HEK293 (cell line): ENCODE measurements at regions not wholly inside any gene's neighbourhood (a gene's known extent, or its start where the extent isn't known, plus 50 kb on each side); places are given as distances from the start of the nearest gene placed in this dataset.
A peak's percentile ranks its signal among the peaks of the same experiment; 100 is the strongest.

Experiments
- CTCF ChIA-PET: fragments of 350-600 bp; formaldehyde crosslinking; extraction: SDS; loops from one replicate; lab custom pipeline; 2021; ENCODE audit warnings: antibody characterized with exemption; lab: Yijun Ruan, JAX
- POLR2A ChIA-PET: fragments of 300-600 bp; formaldehyde crosslinking; extraction: SDS; loops from one replicate; lab custom pipeline; 2020; ENCODE audit warnings: antibody characterized with exemption, inconsistent platforms; lab: Yijun Ruan, JAX
- H3K27ac ChIP-seq: fragments of 200-500 bp; sonication (Bioruptor generic); 2 replicates; pipeline ENCODE4 v1.5.1; 2014; ENCODE audit warnings: low read depth, low read length, control low read depth, inconsistent platforms; ENCODE audit errors: extremely low read depth
- H3K36me3 ChIP-seq, 2 experiments: fragments of 200-500 bp in 1 of 2; sonication (Bioruptor generic) in 1 of 2; 1 replicate in 1 of 2; 2 replicates in 1 of 2; pipeline ENCODE4 v1.5.1; 2014 to 2017; ENCODE audit warnings: inconsistent platforms in 2 of 2, low read length in 2 of 2; ENCODE audit not compliant: control insufficient read depth in 2 of 2, insufficient read depth in 1 of 2
- H3K4me1 ChIP-seq: fragments of 200-500 bp; sonication (Bioruptor generic); 2 replicates; pipeline ENCODE4 v1.5.1; 2014; ENCODE audit warnings: mild to moderate bottlenecking, low read length, inconsistent platforms; ENCODE audit not compliant: control insufficient read depth, insufficient read depth
- H3K4me3 ChIP-seq: 2 replicates; pipeline ENCODE4 v1.5.1; 2011; ENCODE audit warnings: low read depth, mild to moderate bottlenecking, control low read depth, low read length, moderate library complexity
- H3K9me3 ChIP-seq: fragments of 200-500 bp; sonication (Bioruptor generic); 2 replicates; pipeline ENCODE4 v1.5.1; 2014; ENCODE audit warnings: low read depth, low read length, inconsistent platforms; ENCODE audit not compliant: control insufficient read depth, insufficient read depth
- GFI1B ChIP-seq: fragments of 450-650 bp; formaldehyde crosslinking; IDR thresholded peaks from 2 replicates; pipeline ENCODE4 v1.5.1; 2016; ENCODE audit warnings: missing biosample characterization, missing genetic modification characterization
- KLF9 ChIP-seq: fragments of 450-650 bp; formaldehyde crosslinking; IDR thresholded peaks from 2 replicates; pipeline ENCODE4 v1.5.1; 2016; ENCODE audit warnings: missing biosample characterization, missing genetic modification characterization, low read depth
- OSR2 ChIP-seq: fragments of 450-650 bp; formaldehyde crosslinking; IDR thresholded peaks from 2 replicates; pipeline ENCODE4 v1.5.1; 2016; ENCODE audit warnings: missing biosample characterization, missing genetic modification characterization
- SETDB1 ChIP-seq: IDR thresholded peaks from one replicate; pipeline ENCODE4 v1.6.1; 2017; ENCODE audit warnings: mild to moderate bottlenecking, low read length, moderate library complexity, mixed read lengths; ENCODE audit not compliant: insufficient read length
- ZFP37 ChIP-seq: fragments of 450-650 bp; formaldehyde crosslinking; IDR thresholded peaks from 2 replicates; pipeline ENCODE4 v1.5.1; 2016; ENCODE audit warnings: missing biosample characterization, missing genetic modification characterization
- ZNF501 ChIP-seq: fragments of 450-650 bp; formaldehyde crosslinking; IDR thresholded peaks from 2 replicates; pipeline ENCODE4 v1.5.1; 2016; ENCODE audit warnings: missing biosample characterization, missing genetic modification characterization
- ZNF555 ChIP-seq: fragments of 450-650 bp; formaldehyde crosslinking; conservative IDR thresholded peaks from 2 replicates; pipeline ENCODE4 v1.5.1; 2017; ENCODE audit warnings: missing biosample characterization, mild to moderate bottlenecking, missing genetic modification characterization, inconsistent platforms
- ZNF561 ChIP-seq: fragments of 450-650 bp; IDR thresholded peaks from 2 replicates; pipeline ENCODE4 v1.5.1; 2018; ENCODE audit warnings: missing biosample characterization, missing genetic modification characterization, borderline replicate concordance
- ZNF624 ChIP-seq: fragments of 450-650 bp; formaldehyde crosslinking; IDR thresholded peaks from 2 replicates; pipeline ENCODE4 v1.5.1; 2017; ENCODE audit warnings: missing biosample characterization, missing genetic modification characterization
- TF ChIP-seq, protein P1 (sequence below): fragments of 450-650 bp; formaldehyde crosslinking; IDR thresholded peaks from 2 replicates; pipeline ENCODE4 v1.5.1; 2016; ENCODE audit warnings: missing biosample characterization, missing genetic modification characterization
- TF ChIP-seq, protein P2 (sequence below): fragments of 450-650 bp; IDR thresholded peaks from 2 replicates; pipeline ENCODE4 v1.5.1; 2018; ENCODE audit warnings: missing biosample characterization, mild to moderate bottlenecking, missing genetic modification characterization
- TF ChIP-seq, protein P3 (sequence below): fragments of 450-650 bp; formaldehyde crosslinking; IDR thresholded peaks from 2 replicates; pipeline ENCODE4 v1.5.0; 2017; ENCODE audit warnings: missing biosample characterization, missing genetic modification characterization, borderline replicate concordance

DNA sequence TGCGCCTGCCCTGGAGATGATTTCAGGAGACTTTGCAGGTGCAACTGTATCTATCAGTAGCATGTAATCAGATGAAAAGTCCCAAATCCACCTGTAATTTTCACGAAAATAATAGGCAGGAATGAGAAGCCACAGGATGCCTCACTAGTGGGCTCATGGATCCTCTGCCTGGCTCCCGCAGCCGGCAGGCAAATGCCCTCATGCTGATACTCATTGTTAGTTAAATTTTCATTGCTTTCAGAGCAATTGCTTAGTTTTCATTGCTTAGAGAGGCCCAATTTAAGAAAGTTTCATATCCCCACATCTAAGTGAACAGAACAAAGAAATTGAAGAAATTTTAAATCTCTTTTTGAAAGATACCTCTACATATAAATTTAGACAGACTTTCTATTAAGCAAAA, 57.6 kb upstream of the CTDP1 start:
- H3K4me3 ChIP-seq: no peak overlapping the region
- H3K9me3 ChIP-seq: peaks cover 2% of the 10 kb centered on the region; the same call in 1 of the 2 replicates
- POLR2A ChIA-PET: no interaction called here
- H3K4me1 ChIP-seq: no peaks in the 10 kb centered on the region
- no peaks in the 10 kb centered on the region for H3K36me3 ChIP-seq
- H3K27ac ChIP-seq: no peak overlapping the region
- TF ChIP-seq ZNF561 (tag by site-specific recombination): no peak
- CTCF ChIA-PET: no interaction called here

DNA sequence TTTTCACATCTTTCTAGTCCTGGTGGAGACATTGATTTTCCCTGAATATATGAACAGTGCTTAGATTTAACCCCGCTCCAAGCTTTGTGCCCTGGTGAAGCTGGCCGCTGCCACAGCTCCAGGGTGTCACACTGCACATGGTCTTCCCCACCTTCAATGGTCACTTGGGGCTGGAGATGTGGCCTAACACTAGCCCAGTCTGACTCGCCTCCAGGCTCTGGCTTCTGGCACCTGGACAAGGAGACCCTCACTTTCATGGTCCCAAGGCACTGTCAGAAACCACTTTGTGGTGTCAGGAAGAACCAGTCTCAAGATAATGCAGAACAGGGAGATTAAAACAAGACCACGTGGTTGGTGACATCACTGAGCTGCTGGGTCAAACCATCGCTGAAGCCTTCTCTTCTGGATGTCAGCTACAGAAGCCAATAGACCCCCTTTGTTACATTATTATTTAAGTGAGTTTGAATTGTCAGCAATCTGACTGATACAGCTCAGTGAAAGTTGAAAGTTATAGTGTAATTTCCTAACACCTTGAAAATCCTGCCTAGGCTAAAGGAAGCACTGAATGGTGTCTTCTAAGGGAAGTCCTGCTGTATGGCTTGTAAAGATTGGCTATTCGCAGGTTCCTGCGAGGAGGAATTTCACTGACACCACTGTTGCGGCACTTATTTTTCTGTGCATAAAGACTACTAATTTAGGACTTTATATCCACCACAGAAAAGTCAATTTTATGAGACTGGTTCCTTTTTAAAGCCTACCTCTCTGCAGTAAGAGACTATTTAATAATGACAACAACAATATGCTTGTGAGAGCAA, 55.0 kb upstream of the CTDP1 start:
- ChIA-PET POLR2A (no interaction called here), CTCF (interaction anchor here (1.1 kb wide), 1 partner anchor 246 kb away, joined by 4 read pairs; no protein-coding TSS in a partner anchor)
- TF ChIP-seq ZNF624 (tag by site-specific recombination): no peak
- TF ChIP-seq, protein P1, sequence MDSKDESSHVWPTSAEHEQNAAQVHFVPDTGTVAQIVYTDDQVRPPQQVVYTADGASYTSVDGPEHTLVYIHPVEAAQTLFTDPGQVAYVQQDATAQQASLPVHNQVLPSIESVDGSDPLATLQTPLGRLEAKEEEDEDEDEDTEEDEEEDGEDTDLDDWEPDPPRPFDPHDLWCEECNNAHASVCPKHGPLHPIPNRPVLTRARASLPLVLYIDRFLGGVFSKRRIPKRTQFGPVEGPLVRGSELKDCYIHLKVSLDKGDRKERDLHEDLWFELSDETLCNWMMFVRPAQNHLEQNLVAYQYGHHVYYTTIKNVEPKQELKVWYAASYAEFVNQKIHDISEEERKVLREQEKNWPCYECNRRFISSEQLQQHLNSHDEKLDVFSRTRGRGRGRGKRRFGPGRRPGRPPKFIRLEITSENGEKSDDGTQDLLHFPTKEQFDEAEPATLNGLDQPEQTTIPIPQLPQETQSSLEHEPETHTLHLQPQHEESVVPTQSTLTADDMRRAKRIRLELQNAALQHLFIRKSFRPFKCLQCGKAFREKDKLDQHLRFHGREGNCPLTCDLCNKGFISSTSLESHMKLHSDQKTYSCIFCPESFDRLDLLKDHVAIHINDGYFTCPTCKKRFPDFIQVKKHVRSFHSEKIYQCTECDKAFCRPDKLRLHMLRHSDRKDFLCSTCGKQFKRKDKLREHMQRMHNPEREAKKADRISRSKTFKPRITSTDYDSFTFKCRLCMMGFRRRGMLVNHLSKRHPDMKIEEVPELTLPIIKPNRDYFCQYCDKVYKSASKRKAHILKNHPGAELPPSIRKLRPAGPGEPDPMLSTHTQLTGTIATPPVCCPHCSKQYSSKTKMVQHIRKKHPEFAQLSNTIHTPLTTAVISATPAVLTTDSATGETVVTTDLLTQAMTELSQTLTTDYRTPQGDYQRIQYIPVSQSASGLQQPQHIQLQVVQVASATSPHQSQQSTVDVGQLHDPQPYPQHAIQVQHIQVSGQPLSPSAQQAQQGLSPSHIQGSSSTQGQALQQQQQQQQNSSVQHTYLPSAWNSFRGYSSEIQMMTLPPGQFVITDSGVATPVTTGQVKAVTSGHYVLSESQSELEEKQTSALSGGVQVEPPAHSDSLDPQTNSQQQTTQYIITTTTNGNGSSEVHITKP (tag by site-specific recombination): peak; percentile 83
- H3K36me3 ChIP-seq: no peaks in the 10 kb centered on the region
- no peaks in the 10 kb centered on the region for H3K4me1 ChIP-seq
- H3K4me3 ChIP-seq: no peak overlapping the region
- H3K9me3 ChIP-seq: peaks cover 2% of the 10 kb centered on the region; the same call in 1 of the 2 replicates
- H3K27ac ChIP-seq: no peak overlapping the region

DNA sequence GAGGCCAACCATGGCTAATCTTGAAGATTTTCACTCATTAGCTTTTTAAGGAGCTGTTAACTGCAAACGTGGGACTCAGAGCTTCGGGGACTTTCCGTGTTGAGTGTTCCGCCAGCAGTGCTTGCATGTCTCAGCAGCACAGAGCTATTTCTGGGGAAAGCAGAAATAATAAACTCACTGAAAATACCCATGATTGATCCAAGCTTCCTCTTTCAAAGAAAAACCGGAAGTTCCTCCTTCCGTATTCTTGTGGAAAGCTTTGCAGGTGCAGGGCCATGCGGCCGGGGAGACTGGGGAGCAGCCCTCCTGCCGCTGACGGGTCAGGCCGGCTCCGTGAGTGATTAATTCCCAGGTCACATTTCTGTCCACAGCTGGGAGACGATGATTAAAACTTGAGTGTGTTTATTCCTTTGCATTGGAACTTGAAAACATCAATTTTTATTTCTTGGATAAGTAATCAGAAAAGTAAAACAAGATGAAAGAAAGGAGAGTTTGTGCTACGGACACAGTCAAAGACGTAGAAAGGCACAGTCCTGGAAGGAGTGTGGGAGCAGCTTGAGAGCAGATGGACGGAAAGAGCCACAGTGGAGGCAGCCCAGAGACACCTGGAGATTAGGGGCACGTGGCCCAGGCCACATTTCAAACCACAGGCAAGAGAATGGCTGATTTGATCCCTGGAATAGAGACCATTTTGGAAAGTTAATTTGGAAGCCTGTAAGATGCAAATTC, 54.2 kb upstream of the CTDP1 start:
- Histone ChIP-seq H3K36me3 (no peaks in the 10 kb centered on the region), H3K4me1 (no peaks in the 10 kb centered on the region), H3K4me3 (no peak overlapping the region), H3K9me3 (no peaks in the 10 kb centered on the region), H3K27ac (no peak overlapping the region)
- CTCF ChIA-PET: no interaction called here
- TF ChIP-seq ZFP37 (tag by site-specific recombination): no peak
- no peak for TF ChIP-seq ZNF501
- TF ChIP-seq, protein P1 (tag by site-specific recombination): no peak
- TF ChIP-seq ZNF555: no peak
- TF ChIP-seq, protein P2, sequence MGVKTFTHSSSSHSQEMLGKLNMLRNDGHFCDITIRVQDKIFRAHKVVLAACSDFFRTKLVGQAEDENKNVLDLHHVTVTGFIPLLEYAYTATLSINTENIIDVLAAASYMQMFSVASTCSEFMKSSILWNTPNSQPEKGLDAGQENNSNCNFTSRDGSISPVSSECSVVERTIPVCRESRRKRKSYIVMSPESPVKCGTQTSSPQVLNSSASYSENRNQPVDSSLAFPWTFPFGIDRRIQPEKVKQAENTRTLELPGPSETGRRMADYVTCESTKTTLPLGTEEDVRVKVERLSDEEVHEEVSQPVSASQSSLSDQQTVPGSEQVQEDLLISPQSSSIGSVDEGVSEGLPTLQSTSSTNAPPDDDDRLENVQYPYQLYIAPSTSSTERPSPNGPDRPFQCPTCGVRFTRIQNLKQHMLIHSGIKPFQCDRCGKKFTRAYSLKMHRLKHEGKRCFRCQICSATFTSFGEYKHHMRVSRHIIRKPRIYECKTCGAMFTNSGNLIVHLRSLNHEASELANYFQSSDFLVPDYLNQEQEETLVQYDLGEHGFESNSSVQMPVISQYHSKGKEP (tag by site-specific recombination): no peak
- no peak for TF ChIP-seq SETDB1
- TF ChIP-seq KLF9: no peak
- TF ChIP-seq, protein P3, sequence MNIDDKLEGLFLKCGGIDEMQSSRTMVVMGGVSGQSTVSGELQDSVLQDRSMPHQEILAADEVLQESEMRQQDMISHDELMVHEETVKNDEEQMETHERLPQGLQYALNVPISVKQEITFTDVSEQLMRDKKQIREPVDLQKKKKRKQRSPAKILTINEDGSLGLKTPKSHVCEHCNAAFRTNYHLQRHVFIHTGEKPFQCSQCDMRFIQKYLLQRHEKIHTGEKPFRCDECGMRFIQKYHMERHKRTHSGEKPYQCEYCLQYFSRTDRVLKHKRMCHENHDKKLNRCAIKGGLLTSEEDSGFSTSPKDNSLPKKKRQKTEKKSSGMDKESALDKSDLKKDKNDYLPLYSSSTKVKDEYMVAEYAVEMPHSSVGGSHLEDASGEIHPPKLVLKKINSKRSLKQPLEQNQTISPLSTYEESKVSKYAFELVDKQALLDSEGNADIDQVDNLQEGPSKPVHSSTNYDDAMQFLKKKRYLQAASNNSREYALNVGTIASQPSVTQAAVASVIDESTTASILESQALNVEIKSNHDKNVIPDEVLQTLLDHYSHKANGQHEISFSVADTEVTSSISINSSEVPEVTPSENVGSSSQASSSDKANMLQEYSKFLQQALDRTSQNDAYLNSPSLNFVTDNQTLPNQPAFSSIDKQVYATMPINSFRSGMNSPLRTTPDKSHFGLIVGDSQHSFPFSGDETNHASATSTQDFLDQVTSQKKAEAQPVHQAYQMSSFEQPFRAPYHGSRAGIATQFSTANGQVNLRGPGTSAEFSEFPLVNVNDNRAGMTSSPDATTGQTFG (tag by site-specific recombination): no peak
- no peak for TF ChIP-seq GFI1B (tag by site-specific recombination)
- TF ChIP-seq OSR2: no peak
- POLR2A ChIA-PET: no interaction called here
